OCI-LY1 (cell line): ENCODE measurements at regions not wholly inside any gene's neighbourhood (a gene's known extent, or its start where the extent isn't known, plus 50 kb on each side); places are given as distances from the start of the nearest gene placed in this dataset.

Source experiments
- CTCF ChIP-seq: fragments of 200-600 bp; sonication (generic), shearing (Covaris generic); IDR thresholded peaks from 2 replicates; pipeline ENCODE4 v1.5.1; 2017; ENCODE audit warnings: mild to moderate bottlenecking, antibody characterized with exemption, low read length, moderate library complexity, mixed read lengths
- EZH2 ChIP-seq: fragments of 200-600 bp; sonication (generic), shearing (Covaris generic); IDR thresholded peaks from 2 replicates; pipeline ENCODE4 v1.8.0; 2017; ENCODE audit warnings: borderline replicate concordance, mixed run types, mild to moderate bottlenecking, antibody characterized with exemption, low read length, moderate library complexity, mixed read lengths

GRCh38 chr4:89382439-89382838, 74.8 kb upstream of the GPRIN3 start:
- no peak for TF ChIP-seq CTCF
- no peak for TF ChIP-seq EZH2
